ENCODE measurements at regions not wholly inside any gene's neighbourhood (a gene's known extent, or its start where the extent isn't known, plus 50 kb on each side); places are given as distances from the start of the nearest gene placed in this dataset.

DNA sequence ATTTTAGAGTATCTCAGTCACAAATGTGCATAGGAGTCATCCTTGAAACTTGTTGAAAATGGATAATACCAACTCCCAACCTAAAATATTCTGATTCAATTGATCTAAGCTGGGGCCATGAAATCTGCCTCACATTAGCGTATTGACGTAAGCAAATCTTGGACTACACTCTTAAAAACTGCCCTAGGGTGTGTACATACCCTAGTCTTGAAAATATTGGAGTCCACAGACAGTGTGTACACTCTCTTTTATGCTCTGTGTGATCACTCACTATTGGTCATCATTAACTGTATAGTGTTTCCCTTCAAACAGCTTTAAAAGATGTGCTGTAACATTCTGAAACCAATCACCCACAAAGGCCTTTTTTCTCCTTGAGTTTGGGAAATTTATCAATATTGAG is 102.9 kb upstream of the FERD3L start (continued):
- TF ChIP-seq, protein P1, sequence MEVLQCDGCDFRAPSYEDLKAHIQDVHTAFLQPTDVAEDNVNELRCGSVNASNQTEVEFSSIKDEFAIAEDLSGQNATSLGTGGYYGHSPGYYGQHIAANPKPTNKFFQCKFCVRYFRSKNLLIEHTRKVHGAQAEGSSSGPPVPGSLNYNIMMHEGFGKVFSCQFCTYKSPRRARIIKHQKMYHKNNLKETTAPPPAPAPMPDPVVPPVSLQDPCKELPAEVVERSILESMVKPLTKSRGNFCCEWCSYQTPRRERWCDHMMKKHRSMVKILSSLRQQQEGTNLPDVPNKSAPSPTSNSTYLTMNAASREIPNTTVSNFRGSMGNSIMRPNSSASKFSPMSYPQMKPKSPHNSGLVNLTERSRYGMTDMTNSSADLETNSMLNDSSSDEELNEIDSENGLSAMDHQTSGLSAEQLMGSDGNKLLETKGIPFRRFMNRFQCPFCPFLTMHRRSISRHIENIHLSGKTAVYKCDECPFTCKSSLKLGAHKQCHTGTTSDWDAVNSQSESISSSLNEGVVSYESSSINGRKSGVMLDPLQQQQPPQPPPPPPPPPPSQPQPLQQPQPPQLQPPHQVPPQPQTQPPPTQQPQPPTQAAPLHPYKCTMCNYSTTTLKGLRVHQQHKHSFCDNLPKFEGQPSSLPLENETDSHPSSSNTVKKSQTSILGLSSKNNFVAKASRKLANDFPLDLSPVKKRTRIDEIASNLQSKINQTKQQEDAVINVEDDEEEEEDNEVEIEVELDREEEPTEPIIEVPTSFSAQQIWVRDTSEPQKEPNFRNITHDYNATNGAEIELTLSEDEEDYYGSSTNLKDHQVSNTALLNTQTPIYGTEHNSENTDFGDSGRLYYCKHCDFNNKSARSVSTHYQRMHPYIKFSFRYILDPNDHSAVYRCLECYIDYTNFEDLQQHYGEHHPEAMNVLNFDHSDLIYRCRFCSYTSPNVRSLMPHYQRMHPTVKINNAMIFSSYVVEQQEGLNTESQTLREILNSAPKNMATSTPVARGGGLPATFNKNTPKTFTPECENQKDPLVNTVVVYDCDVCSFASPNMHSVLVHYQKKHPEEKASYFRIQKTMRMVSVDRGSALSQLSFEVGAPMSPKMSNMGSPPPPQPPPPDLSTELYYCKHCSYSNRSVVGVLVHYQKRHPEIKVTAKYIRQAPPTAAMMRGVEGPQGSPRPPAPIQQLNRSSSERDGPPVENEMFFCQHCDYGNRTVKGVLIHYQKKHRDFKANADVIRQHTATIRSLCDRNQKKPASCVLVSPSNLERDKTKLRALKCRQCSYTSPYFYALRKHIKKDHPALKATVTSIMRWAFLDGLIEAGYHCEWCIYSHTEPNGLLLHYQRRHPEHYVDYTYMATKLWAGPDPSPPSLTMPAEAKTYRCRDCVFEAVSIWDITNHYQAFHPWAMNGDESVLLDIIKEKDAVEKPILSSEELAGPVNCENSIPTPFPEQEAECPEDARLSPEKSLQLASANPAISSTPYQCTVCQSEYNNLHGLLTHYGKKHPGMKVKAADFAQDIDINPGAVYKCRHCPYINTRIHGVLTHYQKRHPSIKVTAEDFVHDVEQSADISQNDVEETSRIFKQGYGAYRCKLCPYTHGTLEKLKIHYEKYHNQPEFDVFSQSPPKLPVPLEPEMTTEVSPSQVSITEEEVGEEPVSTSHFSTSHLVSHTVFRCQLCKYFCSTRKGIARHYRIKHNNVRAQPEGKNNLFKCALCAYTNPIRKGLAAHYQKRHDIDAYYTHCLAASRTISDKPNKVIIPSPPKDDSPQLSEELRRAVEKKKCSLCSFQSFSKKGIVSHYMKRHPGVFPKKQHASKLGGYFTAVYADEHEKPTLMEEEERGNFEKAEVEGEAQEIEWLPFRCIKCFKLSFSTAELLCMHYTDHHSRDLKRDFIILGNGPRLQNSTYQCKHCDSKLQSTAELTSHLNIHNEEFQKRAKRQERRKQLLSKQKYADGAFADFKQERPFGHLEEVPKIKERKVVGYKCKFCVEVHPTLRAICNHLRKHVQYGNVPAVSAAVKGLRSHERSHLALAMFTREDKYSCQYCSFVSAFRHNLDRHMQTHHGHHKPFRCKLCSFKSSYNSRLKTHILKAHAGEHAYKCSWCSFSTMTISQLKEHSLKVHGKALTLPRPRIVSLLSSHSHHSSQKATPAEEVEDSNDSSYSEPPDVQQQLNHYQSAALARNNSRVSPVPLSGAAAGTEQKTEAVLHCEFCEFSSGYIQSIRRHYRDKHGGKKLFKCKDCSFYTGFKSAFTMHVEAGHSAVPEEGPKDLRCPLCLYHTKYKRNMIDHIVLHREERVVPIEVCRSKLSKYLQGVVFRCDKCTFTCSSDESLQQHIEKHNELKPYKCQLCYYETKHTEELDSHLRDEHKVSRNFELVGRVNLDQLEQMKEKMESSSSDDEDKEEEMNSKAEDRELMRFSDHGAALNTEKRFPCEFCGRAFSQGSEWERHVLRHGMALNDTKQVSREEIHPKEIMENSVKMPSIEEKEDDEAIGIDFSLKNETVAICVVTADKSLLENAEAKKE (CRISPR knock-in tag; IDR thresholded peaks at IDR 0.05): no peak
- no peak for TF ChIP-seq ZNF331 (CRISPR knock-in tag; IDR thresholded peaks at IDR 0.05; ENCODE audit: low read depth)
- TF ChIP-seq JUNB (IDR thresholded peaks at IDR 0.05; ENCODE audit: unreplicated experiment): no peak

DNA sequence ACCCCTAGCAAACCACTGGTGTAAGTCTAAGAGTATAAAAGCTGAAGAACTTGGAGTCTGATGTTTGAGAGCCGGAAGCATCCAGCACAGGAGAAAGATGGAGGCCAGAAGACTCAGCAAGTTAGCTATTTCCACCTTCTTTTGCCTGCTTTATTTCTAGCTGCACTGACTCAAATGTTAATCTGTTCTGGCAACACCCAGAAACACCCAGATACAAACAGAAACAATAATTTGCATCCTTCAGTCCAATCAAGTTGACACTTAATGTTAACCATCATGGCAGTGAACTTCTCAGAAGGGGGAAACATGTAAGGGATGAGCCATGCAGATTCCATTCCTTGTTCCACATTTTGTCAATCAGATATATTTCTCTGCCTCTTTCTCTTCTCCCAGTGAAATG is 101.8 kb upstream of the FERD3L start:
- 0 out of 3 replicates have a peak, but pooled peaks cover 4% of the 10 kb centered on the region for H3K36me3 Mint-ChIP-seq (ENCODE audit: low read depth)
- Histone ChIP-seq H3K36me3 (ENCODE audit: insufficient read depth) (no peaks in the 10 kb centered on the region), H3F3A (replicated peaks; ENCODE audit: low read depth) (no peaks in the 10 kb centered on the region), H3K4me2 (no peak overlapping the region), H2AFZ (no peak overlapping the region), H3K4me1 (ENCODE audit: insufficient read depth) (no peaks in the 10 kb centered on the region), H3K79me2 (replicated peaks; ENCODE audit: insufficient read depth) (no peaks in the 10 kb centered on the region), H3K27ac (ENCODE audit: low read depth) (no peak overlapping the region), H3K27me3 (ENCODE audit: insufficient read depth) (no peaks in the 10 kb centered on the region), H3K4me3 (no peak overlapping the region), H3K9me2 (ENCODE audit: insufficient read depth) (no peaks in the 10 kb centered on the region), H4K20me1 (replicated peaks; ENCODE audit: insufficient read depth) (no peaks in the 10 kb centered on the region)
- peaks cover 6% of the 10 kb centered on the region for H3K27me3 Mint-ChIP-seq (ENCODE audit: insufficient read depth, low read depth, poor library complexity)
- ATAC-seq (no peak), DNase-seq (ENCODE audit: low spot score) (no peak)
- no peak overlapping the region for H3K27ac Mint-ChIP-seq
- no peaks in the 10 kb centered on the region for H3K9me3 Mint-ChIP-seq
- no peak overlapping the region for H3K4me3 Mint-ChIP-seq
- H3K4me1 Mint-ChIP-seq: no peaks in the 10 kb centered on the region
- no peak for TF ChIP-seq JUNB (IDR thresholded peaks at IDR 0.05; ENCODE audit: unreplicated experiment)
- TF ChIP-seq, protein P2, sequence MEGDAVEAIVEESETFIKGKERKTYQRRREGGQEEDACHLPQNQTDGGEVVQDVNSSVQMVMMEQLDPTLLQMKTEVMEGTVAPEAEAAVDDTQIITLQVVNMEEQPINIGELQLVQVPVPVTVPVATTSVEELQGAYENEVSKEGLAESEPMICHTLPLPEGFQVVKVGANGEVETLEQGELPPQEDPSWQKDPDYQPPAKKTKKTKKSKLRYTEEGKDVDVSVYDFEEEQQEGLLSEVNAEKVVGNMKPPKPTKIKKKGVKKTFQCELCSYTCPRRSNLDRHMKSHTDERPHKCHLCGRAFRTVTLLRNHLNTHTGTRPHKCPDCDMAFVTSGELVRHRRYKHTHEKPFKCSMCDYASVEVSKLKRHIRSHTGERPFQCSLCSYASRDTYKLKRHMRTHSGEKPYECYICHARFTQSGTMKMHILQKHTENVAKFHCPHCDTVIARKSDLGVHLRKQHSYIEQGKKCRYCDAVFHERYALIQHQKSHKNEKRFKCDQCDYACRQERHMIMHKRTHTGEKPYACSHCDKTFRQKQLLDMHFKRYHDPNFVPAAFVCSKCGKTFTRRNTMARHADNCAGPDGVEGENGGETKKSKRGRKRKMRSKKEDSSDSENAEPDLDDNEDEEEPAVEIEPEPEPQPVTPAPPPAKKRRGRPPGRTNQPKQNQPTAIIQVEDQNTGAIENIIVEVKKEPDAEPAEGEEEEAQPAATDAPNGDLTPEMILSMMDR (conservative IDR thresholded peaks at IDR 0.05; ENCODE audit: low read depth in 2 of 2): no peak
- no peak for TF ChIP-seq EZH2 (IDR thresholded peaks at IDR 0.05; ENCODE audit: low read depth, unreplicated experiment)
- TF ChIP-seq, protein P3, sequence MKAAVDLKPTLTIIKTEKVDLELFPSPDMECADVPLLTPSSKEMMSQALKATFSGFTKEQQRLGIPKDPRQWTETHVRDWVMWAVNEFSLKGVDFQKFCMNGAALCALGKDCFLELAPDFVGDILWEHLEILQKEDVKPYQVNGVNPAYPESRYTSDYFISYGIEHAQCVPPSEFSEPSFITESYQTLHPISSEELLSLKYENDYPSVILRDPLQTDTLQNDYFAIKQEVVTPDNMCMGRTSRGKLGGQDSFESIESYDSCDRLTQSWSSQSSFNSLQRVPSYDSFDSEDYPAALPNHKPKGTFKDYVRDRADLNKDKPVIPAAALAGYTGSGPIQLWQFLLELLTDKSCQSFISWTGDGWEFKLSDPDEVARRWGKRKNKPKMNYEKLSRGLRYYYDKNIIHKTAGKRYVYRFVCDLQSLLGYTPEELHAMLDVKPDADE (IDR thresholded peaks at IDR 0.05): no peak
- no peak for TF ChIP-seq ZNF114 (CRISPR knock-in tag; IDR thresholded peaks at IDR 0.05)
- TF ChIP-seq ZNF331 (CRISPR knock-in tag; IDR thresholded peaks at IDR 0.05; ENCODE audit: low read depth): no peak
- no peak for TF ChIP-seq NANOG (IDR thresholded peaks at IDR 0.05; ENCODE audit: borderline replicate concordance)
- TF ChIP-seq, protein P4, sequence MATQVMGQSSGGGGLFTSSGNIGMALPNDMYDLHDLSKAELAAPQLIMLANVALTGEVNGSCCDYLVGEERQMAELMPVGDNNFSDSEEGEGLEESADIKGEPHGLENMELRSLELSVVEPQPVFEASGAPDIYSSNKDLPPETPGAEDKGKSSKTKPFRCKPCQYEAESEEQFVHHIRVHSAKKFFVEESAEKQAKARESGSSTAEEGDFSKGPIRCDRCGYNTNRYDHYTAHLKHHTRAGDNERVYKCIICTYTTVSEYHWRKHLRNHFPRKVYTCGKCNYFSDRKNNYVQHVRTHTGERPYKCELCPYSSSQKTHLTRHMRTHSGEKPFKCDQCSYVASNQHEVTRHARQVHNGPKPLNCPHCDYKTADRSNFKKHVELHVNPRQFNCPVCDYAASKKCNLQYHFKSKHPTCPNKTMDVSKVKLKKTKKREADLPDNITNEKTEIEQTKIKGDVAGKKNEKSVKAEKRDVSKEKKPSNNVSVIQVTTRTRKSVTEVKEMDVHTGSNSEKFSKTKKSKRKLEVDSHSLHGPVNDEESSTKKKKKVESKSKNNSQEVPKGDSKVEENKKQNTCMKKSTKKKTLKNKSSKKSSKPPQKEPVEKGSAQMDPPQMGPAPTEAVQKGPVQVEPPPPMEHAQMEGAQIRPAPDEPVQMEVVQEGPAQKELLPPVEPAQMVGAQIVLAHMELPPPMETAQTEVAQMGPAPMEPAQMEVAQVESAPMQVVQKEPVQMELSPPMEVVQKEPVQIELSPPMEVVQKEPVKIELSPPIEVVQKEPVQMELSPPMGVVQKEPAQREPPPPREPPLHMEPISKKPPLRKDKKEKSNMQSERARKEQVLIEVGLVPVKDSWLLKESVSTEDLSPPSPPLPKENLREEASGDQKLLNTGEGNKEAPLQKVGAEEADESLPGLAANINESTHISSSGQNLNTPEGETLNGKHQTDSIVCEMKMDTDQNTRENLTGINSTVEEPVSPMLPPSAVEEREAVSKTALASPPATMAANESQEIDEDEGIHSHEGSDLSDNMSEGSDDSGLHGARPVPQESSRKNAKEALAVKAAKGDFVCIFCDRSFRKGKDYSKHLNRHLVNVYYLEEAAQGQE (IDR thresholded peaks at IDR 0.05; ENCODE audit: unreplicated experiment): no peak
- TF ChIP-seq CREB1 (CRISPR knock-in tag; IDR thresholded peaks at IDR 0.05; ENCODE audit: low read depth): no peak
- TF ChIP-seq STAT1 (IDR thresholded peaks at IDR 0.05; ENCODE audit: unreplicated experiment): no peak
